ENCODE measurements at regions not wholly inside any gene's neighbourhood (a gene's known extent, or its start where the extent isn't known, plus 50 kb on each side); places are given as distances from the start of the nearest gene placed in this dataset.

GRCh38 chr12:124430491-124430890 is 135.6 kb downstream of the RFLNA start:
- no peak for DNase-seq (ENCODE audit: low read depth)

GRCh38 chr12:124429535-124429934 is 134.6 kb downstream of the RFLNA start:
- DNase-seq (ENCODE audit: low read depth), result no peak

DNA sequence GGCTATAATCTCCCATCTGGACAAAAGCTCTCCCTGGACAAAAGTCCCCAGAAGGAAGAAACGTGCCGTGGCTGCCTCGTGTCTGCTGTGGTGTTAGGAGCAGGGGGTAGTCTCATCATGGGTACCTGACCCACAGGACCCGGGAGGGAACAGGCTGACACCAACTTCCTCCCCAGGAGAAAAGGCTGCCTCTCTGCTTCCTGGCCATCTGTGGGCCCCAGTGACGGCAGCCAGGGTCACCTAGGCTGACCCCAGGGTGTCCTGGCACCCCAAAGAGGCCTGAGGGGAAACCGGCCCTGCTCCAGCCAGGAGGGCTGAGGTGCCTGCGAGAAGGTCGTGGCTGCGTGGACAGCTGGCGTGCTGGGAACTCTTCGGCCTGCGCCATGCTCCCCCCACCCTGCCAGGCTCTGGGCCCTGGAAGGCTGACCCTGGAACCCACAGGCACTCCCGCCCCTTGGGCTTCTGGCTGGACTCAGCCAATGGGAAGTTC is 133.9 kb downstream of the RFLNA start:
- DNase-seq (ENCODE audit: low read depth), result no peak

- DNase-seq (ENCODE audit: low read depth), result no peak
Observed at GRCh38 chr12:124428136-124428791, 133.4 kb downstream of the RFLNA start.

DNA sequence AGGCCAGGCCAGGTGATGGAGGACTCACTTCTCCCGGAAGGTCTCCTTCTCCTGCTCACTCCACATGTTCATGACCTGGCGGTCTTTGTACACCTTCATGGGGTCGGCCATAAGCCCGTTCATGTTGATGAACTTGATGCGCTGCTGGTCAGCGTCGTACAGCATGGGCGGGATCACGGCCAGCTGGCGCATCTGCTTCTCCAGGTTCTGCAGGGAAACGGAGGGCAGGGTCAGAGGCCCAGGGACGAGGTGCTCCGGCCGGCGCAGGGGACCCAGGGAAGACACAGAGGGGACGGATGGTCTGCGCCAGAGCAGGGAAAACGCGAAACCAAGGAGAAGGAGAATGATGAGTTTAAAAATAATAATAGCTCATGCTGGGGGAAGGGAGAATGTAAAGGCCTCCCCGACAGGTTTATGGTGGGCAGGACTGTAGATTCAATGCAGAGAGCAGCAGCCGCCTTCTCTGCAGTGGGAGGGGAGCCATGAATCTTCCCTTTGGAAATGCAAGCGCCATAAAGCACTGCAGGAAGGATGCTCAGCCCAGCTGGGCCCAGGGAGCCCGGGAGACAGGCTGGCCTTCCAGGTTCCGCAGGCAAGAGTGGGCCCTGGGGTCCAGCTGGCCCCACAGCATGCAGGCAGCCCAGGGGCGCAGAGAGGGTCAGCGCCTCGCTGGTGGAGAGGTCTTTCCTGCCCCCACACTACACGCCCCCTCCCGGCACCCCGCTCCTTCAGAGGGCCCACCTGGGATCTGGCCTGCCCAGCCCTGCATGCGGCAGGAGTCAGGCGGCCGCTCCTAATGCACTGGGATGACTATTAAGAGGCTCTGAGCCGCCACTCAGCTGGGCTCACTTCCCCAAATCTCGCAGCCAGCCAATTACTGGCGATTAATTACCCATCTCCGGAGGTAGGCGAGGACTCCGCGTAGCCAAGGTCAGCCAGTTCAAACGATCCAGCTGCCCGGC is 132.0 kb downstream of the RFLNA start:
- DNase-seq (ENCODE audit: low read depth), result no peak

DNA sequence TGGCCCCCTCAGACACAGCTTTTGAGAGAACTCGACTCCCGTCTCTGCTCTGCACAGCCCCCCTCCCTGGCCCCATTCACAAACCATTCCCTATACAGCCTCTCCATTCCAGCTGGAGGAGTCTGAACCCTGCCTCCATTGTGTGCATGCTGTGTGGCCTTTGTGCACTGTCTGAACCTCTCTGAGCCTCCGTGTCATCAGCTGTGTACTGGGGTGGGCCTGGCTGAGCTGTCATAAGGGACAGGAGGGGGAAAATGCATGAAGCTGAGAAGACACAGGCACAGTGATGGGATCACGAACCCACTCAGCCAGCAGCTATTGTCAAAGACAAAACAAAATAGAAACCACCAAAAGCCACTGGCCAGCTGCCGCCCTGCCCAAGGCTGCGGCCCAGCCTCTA is 130.8 kb downstream of the RFLNA start:
- DNase-seq (ENCODE audit: low read depth), result no peak

GRCh38 chr12:124424516-124424905 is 129.6 kb downstream of the RFLNA start:
- no peak for DNase-seq (ENCODE audit: low read depth)

DNA sequence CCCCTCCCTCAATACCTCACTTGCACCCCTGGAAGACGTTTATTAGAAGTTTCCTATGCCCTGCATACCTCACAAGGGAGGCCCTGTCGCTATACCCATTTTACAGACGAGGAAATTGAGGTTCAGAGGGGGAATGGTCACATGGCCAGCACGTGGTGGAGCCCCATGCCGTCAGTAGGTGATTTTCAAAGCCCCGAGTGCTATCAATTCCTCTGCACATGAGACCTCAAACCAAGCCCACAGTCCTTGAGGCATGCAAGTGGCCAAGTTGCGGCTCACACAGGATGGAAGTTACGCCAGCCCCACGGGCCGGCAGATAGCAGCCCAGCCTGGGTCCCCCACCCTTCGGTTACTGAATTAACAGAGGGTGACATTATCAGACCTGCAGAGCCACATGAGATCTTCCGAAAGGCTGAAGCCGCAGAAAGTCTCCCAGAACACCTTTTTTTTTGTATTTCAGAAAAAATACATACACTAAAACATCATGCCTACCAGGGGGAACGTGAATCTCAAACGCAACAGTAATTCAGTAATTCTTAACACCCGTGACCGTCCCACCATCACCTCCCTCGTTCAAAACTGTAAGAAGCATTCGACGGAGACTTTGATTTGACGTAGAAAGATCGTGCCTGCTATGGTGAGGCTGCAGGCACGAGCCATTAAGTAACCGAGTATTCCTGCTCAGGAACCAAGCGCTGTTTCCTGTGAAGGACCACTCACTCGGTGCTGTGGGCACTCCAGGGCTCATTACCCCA is 129.0 kb downstream of the RFLNA start:
- no peak for DNase-seq (ENCODE audit: low read depth)

GRCh38 chr12:124422570-124423523 is 128.0 kb downstream of the RFLNA start:
- DNase-seq (ENCODE audit: low read depth), result peak; percentile 95

GRCh38 chr12:124422142-124422569 is 127.3 kb downstream of the RFLNA start:
- no peak for DNase-seq (ENCODE audit: low read depth)

GRCh38 chr12:124420996-124421674 is 126.2 kb downstream of the RFLNA start:
- DNase-seq (ENCODE audit: low read depth), result no peak

GRCh38 chr12:124420041-124420995 is 125.4 kb downstream of the RFLNA start:
- DNase-seq (ENCODE audit: low read depth), result no peak

GRCh38 chr12:124419292-124420040 is 124.6 kb downstream of the RFLNA start:
- DNase-seq (ENCODE audit: low read depth), result no peak

GRCh38 chr12:124418791-124419190 is 123.9 kb downstream of the RFLNA start:
- no peak for DNase-seq (ENCODE audit: low read depth)

- no peak for DNase-seq (ENCODE audit: low read depth)
Observed at GRCh38 chr12:124418156-124418555, 123.3 kb downstream of the RFLNA start.

DNA sequence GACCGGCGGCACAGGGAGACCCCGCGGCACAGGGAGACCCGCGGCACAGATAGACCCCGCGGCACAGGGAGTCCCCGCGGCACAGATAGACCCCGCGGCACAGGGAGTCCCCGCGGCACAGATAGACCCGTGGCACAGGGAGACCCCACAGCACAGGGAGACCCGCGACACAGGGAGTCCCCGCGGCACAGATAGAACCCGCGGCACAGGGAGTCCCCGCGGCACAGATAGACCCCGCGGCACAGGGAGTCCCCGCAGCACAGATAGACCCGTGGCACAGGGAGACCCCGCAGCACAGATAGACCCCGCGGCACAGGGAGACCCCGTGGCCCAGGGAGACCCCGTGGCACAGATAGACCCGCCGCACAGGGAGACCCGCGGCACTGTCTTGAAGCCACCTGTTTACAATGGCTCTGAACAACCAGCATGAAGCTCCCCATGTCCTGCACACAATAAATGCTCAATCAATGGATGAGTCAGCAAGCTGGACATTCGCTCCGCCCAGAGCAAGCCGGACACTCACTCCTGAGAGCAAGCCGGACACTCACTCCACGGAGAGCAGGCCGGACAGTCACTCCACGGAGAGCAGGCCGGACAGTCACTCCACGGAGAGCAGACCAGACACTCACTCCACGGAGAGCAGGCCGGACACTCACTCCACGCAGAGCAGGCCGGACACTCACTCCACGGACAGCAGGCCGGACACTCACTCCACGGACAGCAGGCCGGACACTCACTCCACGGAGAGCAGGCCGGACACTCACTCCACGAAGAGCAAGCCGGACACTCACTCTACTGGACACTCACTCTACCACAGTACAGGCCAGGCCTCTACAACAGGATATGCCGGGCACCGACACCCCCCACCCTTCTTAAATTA is 121.9 kb downstream of the RFLNA start:
- DNase-seq (ENCODE audit: low read depth), result peak; percentile 50

GRCh38 chr12:124415064-124415463 is 120.2 kb downstream of the RFLNA start:
- no peak for DNase-seq (ENCODE audit: low read depth)
